ENCODE measurements at regions not wholly inside any gene's neighbourhood (a gene's known extent, or its start where the extent isn't known, plus 50 kb on each side); places are given as distances from the start of the nearest gene placed in this dataset.

DNA sequence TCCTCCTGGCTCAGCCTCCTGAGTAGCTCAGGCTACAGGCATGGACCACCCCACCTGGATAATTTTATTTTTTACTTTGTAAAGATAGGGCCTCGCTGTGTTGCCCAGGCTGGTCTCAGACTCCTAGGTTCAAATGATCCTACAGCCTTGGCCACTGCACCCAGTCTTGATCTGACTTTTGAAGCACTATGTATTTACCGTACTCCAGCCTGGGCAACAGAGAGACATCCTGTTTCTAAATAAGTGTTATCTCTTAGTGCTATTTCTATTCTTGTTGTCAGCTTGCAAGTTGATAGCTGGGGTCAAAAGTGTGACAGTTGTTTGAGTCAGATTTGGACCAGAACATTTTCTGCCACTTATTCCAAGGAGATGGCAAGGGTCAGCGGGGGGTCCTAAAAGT, 486.4 kb downstream of the NPIPA7 start:
- ATAC-seq (ENCODE audit: low read depth) = no peak
- Mint-ChIP-seq H3K4me1 (no peaks in the 10 kb centered on the region), H3K27ac (no peak overlapping the region), H3K27me3 (peaks cover 12% of the 10 kb centered on the region), H3K9me3 (no peaks in the 10 kb centered on the region), H3K4me3 (no peak overlapping the region), H3K36me3 (no peaks in the 10 kb centered on the region)
- POLR2A ChIA-PET = no interaction called here
- no peak for DNase-seq

DNA sequence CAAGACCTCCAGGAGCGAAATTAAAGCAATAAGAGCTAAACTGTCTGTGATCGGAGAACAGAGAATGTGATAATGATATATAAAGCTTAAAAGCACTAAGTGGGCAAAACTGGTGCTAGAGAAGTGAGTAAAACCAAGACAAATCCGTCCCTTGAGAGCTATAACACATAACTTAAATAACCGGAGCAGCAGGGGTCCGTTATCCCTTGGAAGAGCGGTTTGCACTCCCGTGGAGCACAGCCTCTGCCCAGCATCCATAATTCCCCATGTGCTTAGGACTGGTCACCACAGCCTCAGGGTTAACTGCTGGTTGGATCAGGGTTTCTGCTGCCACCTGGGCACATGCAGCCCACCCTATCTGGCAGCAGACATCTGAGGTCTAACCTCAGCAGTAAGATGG, 489.0 kb downstream of the NPIPA7 start:
- no peak for ATAC-seq (ENCODE audit: low read depth)
- no peak overlapping the region for H3K27ac Mint-ChIP-seq
- H3K4me3 Mint-ChIP-seq = no peak overlapping the region
- POLR2A ChIA-PET = no interaction called here
- no peaks in the 10 kb centered on the region for H3K9me3 Mint-ChIP-seq
- DNase-seq = no peak
- no peaks in the 10 kb centered on the region for H3K36me3 Mint-ChIP-seq
- H3K4me1 Mint-ChIP-seq = no peaks in the 10 kb centered on the region
- H3K27me3 Mint-ChIP-seq = peaks cover 8% of the 10 kb centered on the region

DNA sequence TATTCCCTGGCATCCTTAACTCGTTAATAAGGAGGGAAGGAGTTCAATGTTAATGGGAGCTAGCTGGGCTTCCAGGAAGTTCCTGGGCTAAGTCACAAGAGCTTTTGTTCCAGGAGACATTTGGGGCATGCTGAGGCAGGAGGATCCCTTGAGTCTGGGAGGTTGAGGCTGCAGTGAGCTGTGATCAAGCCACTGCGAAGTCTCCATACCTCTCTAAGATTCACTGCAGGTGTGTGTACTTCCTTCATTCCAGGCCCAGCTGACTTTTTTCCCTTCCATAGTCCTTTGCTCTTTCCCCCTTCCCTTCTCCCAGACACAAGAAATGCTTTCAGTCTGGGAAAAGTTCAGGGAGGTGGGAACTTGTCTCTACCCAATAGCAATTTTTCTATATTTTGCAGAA, 489.8 kb downstream of the NPIPA7 start:
- no peaks in the 10 kb centered on the region for H3K36me3 Mint-ChIP-seq
- no peak overlapping the region for H3K4me3 Mint-ChIP-seq
- H3K27ac Mint-ChIP-seq = no peak overlapping the region
- no peaks in the 10 kb centered on the region for H3K9me3 Mint-ChIP-seq
- H3K27me3 Mint-ChIP-seq = peaks cover 8% of the 10 kb centered on the region
- no peaks in the 10 kb centered on the region for H3K4me1 Mint-ChIP-seq
- POLR2A ChIA-PET = no interaction called here
- ATAC-seq (ENCODE audit: low read depth) (no peak), DNase-seq (no peak)

DNA sequence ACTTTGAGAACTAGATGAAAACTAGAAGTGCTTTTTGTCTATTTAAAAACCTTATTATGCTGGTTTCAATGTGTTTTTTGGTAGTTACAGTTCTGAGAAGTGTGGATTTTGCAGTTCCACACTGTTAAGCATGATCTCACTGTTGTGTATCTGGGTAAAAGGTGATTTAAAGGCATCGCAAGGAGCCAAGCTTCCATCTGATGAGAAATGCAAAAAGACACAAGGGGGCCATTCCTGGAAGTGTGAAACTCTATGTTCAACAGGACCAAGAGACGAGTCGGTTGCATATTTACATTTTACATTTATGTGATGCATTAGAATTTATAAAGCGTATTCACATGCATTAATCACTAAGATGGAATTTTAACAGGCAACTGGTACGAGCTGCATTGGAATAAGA, 490.8 kb downstream of the NPIPA7 start:
- no peaks in the 10 kb centered on the region for H3K36me3 Mint-ChIP-seq
- no peak for ATAC-seq (ENCODE audit: low read depth)
- POLR2A ChIA-PET = no interaction called here
- no peak for DNase-seq
- H3K4me1 Mint-ChIP-seq = no peaks in the 10 kb centered on the region
- H3K4me3 Mint-ChIP-seq = no peak overlapping the region
- no peaks in the 10 kb centered on the region for H3K9me3 Mint-ChIP-seq
- peaks cover 8% of the 10 kb centered on the region for H3K27me3 Mint-ChIP-seq
- H3K27ac Mint-ChIP-seq = no peak overlapping the region

DNA sequence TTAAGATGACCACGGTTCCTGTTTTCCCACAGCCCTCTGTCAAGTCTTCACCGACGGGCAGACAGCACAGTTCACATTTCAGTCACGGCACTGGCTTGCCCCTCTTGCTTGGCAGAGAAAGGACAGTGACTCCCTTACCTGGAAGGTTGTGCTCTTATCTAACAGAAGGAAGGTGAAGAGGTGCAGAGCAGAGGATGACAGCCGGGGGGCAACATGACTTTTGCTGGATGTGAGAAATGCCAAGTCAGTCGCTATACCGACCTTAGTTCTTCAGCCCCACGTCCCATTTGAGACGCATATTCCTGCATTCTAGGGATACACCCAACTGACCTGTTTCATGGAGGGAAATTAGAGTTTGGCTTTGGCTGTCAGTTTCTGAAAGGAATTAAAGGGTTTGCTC, 492.3 kb downstream of the NPIPA7 start:
- H3K4me3 Mint-ChIP-seq = no peak overlapping the region
- DNase-seq = no peak
- no peak overlapping the region for H3K27ac Mint-ChIP-seq
- POLR2A ChIA-PET = no interaction called here
- no peak for ATAC-seq (ENCODE audit: low read depth)
- no peaks in the 10 kb centered on the region for H3K36me3 Mint-ChIP-seq
- H3K27me3 Mint-ChIP-seq = peaks cover 13% of the 10 kb centered on the region
- no peaks in the 10 kb centered on the region for H3K4me1 Mint-ChIP-seq
- H3K9me3 Mint-ChIP-seq = no peaks in the 10 kb centered on the region

DNA sequence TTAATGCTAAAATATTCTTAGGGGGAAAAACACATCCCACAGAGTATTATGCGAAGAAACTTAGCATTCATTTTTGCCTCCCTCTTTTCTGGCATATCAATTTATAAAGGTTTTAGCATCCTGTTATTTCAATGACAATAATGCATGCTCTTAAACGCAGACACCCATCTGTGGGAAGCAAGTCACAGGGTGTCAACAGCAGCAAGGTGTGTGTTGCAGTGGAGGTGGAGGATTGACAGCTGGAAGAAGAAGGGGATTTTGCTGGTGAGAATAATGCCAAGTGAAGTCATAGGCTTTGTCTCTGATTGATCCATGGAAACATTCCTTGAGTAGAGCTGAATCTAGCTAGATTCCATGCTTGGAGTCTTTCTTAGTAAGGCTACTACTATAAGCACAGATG, 498.1 kb downstream of the NPIPA7 start:
- Mint-ChIP-seq H3K4me1 (no peaks in the 10 kb centered on the region), H3K4me3 (no peak overlapping the region), H3K36me3 (no peaks in the 10 kb centered on the region), H3K27me3 (peaks cover 12% of the 10 kb centered on the region), H3K9me3 (no peaks in the 10 kb centered on the region), H3K27ac (no peak overlapping the region)
- POLR2A ChIA-PET = no interaction called here
- DNase-seq (no peak), ATAC-seq (ENCODE audit: low read depth) (no peak)

DNA sequence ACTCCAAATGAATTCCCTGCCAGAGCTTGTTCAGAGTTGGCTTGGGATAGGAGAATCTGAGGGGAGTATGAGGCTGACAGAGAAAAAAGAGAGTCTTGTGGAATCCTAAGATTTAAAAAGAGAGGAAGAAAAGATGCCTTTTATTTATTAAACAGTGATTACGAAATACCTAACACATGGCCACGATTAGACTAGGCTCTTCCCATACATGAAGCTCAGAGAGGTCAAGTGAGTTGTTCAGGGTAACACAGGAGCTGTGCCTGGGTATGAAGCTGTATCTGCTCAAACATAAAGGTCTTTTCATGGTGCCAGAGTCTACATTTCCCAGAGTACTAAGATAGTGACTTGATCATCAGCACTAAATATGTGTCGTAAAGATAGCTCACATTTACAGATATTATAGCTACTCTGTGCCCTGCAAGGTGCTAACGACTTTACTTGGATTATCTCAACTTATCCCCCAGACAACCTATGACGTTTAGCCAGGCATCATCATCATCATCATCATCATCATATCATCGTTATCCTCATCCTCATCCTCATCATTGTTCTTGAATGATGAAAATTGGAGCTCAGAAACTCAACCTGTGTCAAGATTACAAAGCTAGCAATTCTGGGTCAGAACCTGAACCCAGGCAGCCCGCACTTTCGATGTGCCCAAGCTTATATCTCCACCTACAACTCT, 500.8 kb downstream of the NPIPA7 start:
- Mint-ChIP-seq H3K27ac (no peak overlapping the region), H3K4me3 (no peak overlapping the region), H3K27me3 (peaks cover 12% of the 10 kb centered on the region), H3K4me1 (no peaks in the 10 kb centered on the region), H3K9me3 (no peaks in the 10 kb centered on the region), H3K36me3 (no peaks in the 10 kb centered on the region)
- POLR2A ChIA-PET = no interaction called here
- ATAC-seq (ENCODE audit: low read depth) (no peak), DNase-seq (no peak)

DNA sequence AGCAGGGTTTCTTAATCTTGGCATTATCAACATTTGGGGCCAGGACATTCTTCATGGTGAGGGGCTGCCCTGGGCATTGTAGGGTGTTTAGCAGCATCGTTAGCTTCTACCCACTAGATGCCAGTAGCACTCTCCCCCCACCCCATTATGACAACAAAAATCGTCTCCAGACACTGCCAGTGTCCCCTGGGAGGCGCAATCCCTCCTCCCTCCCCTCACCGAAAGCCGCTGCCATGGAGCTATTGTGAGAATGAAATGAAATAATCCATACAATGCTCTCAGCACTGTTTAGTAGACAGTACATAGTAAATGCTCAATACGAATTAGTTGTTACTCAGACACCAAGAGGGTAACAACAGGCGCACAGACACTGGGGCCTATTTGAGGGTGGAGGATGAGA, 502.9 kb downstream of the NPIPA7 start:
- Mint-ChIP-seq H3K4me1 (no peaks in the 10 kb centered on the region), H3K27me3 (peaks cover 5% of the 10 kb centered on the region), H3K36me3 (no peaks in the 10 kb centered on the region), H3K27ac (no peak overlapping the region), H3K4me3 (no peak overlapping the region), H3K9me3 (no peaks in the 10 kb centered on the region)
- POLR2A ChIA-PET = no interaction called here
- ATAC-seq (ENCODE audit: low read depth) (no peak), DNase-seq (no peak)

DNA sequence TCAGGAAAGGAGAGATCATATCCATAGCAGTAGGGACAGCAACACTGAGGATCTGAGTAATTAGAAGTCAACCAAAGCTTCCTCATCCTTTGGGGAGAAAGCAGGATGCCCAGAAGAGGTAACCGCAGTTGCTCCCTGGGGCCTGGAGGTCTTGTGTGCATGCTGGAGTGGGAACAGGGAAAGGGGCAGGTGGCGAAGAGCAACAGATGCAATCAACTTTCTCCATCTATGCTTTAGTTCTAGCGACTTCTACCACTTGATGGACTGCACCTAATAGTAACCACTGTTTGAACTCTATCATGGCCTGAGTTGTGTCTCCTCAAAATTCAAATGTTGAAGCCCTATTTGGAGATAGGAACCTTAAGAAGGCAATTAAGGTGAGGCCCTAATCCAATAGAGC, 503.8 kb downstream of the NPIPA7 start:
- Mint-ChIP-seq H3K36me3 (no peaks in the 10 kb centered on the region), H3K9me3 (no peaks in the 10 kb centered on the region), H3K27ac (no peak overlapping the region), H3K4me3 (no peak overlapping the region), H3K27me3 (peaks cover under 1% of the 10 kb centered on the region), H3K4me1 (no peaks in the 10 kb centered on the region)
- DNase-seq (no peak), ATAC-seq (ENCODE audit: low read depth) (no peak)
- POLR2A ChIA-PET = no interaction called here

DNA sequence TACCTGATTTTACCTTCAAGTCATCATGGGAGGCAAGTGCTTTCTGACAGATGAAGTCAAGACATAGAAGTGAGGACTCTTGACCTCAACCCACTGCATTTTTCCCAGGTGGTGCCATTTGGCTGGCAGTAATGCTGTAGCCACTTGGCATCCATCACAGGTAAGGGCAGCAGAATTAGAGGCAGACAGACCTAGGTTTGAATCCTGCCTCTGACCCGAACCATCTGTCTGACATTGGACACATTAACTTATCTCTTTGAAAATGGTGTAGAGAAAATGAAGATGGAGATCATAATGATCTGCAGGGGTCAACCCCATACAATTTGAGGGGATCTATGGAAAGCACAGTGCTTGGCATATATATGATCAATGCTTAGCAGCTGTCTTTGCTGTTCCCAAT, 505.5 kb downstream of the NPIPA7 start:
- POLR2A ChIA-PET = no interaction called here
- H3K9me3 Mint-ChIP-seq = no peaks in the 10 kb centered on the region
- H3K4me3 Mint-ChIP-seq = no peak overlapping the region
- no peaks in the 10 kb centered on the region for H3K36me3 Mint-ChIP-seq
- H3K4me1 Mint-ChIP-seq = no peaks in the 10 kb centered on the region
- H3K27me3 Mint-ChIP-seq = no peaks in the 10 kb centered on the region
- DNase-seq = no peak
- no peak for ATAC-seq (ENCODE audit: low read depth)
- no peak overlapping the region for H3K27ac Mint-ChIP-seq

DNA sequence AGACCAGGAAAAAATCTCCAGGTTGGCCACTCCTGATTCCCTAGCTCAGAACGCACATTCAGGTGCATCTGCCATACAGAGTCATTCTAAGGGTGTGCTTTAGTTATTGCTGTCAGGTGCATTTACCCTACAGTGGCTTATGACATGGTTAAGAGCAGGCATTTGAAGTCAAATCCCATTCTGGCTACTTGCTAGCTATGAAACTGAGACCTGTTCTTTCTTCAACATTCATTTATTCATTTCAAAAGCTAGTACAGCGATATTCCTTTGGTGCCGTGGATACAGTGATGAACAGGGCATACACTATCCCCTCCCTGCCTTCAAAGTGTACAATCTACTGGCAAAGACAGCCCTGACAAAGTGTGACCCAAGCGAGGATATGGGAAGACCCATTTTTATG, 508.3 kb downstream of the NPIPA7 start:
- H3K9me3 Mint-ChIP-seq = no peaks in the 10 kb centered on the region
- no peak overlapping the region for H3K4me3 Mint-ChIP-seq
- no peak overlapping the region for H3K27ac Mint-ChIP-seq
- H3K36me3 Mint-ChIP-seq = no peaks in the 10 kb centered on the region
- no peaks in the 10 kb centered on the region for H3K4me1 Mint-ChIP-seq
- POLR2A ChIA-PET = no interaction called here
- no peak for ATAC-seq (ENCODE audit: low read depth)
- no peak for DNase-seq
- no peaks in the 10 kb centered on the region for H3K27me3 Mint-ChIP-seq

DNA sequence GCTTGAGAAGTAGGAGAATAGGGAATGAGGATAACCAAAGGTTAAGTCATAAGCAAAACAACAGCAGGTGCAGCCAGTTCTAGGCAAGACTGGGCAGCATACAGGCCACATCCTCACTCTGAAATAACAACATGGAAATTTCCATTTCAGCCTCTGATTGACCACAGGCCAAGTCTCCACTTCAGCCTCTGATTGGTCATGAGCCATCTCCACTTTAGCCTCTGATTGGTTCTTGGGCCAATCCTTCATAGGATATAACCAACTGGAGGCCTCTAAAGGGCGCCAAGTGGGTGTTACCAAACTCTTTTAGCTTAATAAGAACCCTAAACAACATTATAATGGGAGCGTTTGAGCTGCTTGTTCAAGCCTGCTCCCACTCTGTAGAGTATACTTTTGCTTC, 512.0 kb downstream of the NPIPA7 start:
- no peaks in the 10 kb centered on the region for H3K36me3 Mint-ChIP-seq
- H3K4me1 Mint-ChIP-seq = no peaks in the 10 kb centered on the region
- POLR2A ChIA-PET = no interaction called here
- no peaks in the 10 kb centered on the region for H3K27me3 Mint-ChIP-seq
- H3K9me3 Mint-ChIP-seq = no peaks in the 10 kb centered on the region
- ATAC-seq (ENCODE audit: low read depth) = no peak
- H3K4me3 Mint-ChIP-seq = no peak overlapping the region
- H3K27ac Mint-ChIP-seq = no peak overlapping the region
- DNase-seq = no peak

DNA sequence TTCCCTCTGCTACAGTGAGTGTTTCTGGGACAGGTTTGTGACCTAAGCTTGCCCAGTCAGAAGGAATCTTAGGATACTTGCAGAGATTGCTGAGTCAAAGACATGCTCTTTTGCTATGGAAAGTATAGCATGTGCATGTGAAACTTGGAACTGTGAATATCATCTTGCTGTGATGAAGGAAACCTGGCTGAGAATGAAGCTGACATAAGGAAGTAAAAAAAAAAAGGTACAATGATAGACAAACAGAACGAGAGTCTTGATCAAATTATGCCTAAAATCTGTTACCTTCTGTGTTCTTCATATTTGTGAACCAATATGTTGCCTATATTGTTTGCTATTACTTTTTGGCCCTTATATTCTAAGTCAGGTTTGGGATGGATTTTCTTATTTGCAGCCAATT, 525.7 kb downstream of the NPIPA7 start:
- POLR2A ChIA-PET = no interaction called here
- no peak for ATAC-seq (ENCODE audit: low read depth)
- peaks cover 5% of the 10 kb centered on the region for H3K27me3 Mint-ChIP-seq
- H3K9me3 Mint-ChIP-seq = peaks cover 5% of the 10 kb centered on the region
- H3K36me3 Mint-ChIP-seq = no peaks in the 10 kb centered on the region
- H3K4me3 Mint-ChIP-seq = no peak overlapping the region
- no peak for DNase-seq
- no peaks in the 10 kb centered on the region for H3K4me1 Mint-ChIP-seq
- H3K27ac Mint-ChIP-seq = no peak overlapping the region

DNA sequence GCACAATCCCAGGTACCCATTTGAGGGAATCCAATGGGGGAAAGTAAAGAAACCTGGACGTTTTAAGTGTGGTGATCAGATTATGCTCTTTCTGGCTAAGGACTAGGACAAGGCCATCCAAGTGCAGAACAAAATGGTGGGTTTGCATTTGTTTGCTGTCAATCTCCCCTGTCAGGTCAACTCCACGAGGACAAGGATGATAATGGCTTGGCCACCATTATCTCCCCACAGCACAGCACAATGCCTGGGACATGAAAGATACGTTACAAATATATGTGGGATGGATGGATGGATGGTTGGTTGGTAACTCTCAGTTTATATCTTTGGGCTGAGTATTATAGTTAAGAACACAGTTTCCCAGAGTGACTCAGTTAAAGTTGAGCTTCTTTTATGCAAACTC, 526.9 kb downstream of the NPIPA7 start:
- Mint-ChIP-seq H3K36me3 (no peaks in the 10 kb centered on the region), H3K27ac (no peak overlapping the region), H3K27me3 (peaks cover 2% of the 10 kb centered on the region), H3K4me1 (no peaks in the 10 kb centered on the region), H3K9me3 (peaks cover 5% of the 10 kb centered on the region), H3K4me3 (no peak overlapping the region)
- no peak for DNase-seq
- ATAC-seq (ENCODE audit: low read depth) = no peak
- POLR2A ChIA-PET = no interaction called here

DNA sequence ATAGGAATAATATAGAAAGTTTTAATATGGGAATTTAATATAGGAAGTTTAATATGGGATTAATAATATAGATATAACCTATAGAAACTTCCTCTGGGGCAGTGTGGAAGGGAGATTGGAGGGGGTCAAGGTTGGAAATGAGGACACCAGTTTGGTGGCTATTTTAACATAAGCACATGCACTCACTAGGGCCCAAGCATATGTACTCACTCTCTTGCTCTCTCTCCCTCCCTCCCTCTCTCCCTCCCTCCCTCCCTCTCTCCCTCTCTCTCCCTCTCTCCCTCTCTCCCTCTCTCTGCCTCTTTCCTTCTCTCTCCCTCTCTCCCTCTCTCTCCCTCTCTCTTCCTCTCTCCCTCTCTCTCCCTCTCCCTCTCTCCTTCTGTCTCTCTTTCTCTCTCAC, 528.1 kb downstream of the NPIPA7 start:
- H3K27me3 Mint-ChIP-seq = no peaks in the 10 kb centered on the region
- no peak overlapping the region for H3K27ac Mint-ChIP-seq
- ATAC-seq (ENCODE audit: low read depth) = no peak
- peaks cover 4% of the 10 kb centered on the region for H3K9me3 Mint-ChIP-seq
- POLR2A ChIA-PET = no interaction called here
- DNase-seq = no peak
- H3K4me1 Mint-ChIP-seq = no peaks in the 10 kb centered on the region
- no peaks in the 10 kb centered on the region for H3K36me3 Mint-ChIP-seq
- no peak overlapping the region for H3K4me3 Mint-ChIP-seq
